NCI-H1417 (cell line): ENCODE measurements at regions not wholly inside any gene's neighbourhood (a gene's known extent, or its start where the extent isn't known, plus 50 kb on each side); places are given as distances from the start of the nearest gene placed in this dataset.

ENCODE experiments used
- DNase-seq, 3 experiments: peaks; one replicate each; lab custom pipeline; 2025; lab: John Stamatoyannopoulos, UW

DNA sequence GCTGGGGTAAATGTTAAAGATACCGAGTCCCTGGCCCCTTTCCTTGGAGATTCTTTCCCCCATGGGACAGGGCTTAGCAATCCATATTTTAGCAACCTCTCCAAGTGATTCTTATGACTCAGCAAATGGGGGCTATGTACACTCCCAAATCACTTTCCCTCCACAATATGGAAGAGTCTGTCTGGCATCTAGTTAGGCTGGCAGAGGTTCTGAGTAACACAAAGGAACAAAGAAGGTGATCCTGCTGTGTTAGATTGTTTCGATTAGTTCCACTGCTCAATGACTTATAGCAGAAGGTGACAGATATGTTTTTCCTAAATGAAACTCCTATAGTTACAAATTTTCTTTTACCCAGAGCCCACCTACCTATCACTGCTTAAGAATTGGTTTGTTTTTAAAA, 154.0 kb upstream of the SYT13 start:
- no peak for DNase-seq

DNA sequence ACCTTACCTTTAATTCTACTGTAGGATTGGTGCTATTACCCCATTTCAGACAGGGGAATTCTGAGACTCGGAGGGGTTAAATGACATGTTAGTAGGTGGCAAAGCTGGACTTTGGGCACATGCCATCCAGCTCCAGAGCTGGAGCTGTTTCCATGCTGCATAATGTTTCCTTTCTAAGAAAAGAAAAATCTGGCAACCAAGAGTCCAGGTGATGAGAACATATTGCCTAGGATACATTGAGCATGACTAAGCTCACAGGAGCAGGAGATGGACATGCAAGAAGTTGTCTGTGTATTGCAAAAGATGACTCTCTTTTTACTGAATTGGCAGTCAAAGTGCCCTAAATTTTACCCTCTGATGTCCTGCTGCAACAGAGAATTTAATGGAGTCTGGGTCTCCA, 150.8 kb upstream of the SYT13 start:
- DNase-seq, result no peak

DNA sequence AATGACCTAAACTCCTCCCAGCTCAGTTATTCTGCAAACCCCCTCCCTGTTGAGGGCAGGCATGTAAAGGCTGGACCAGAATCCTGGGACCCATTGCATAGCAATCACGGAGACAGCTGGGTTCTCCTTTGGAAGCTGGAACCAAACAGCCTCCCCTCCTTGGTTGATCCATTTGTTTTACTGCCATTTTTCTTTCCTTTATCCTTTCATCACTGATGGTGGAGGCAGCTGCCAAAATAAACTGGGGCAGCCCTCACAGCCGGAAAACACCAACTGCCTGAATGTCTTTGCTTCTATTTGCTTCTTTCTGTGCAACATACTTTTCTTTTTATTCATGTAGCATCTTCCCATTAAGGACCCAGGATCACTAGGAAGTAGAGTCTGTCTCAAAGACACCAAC, 150.0 kb upstream of the SYT13 start:
- no peak for DNase-seq

DNA sequence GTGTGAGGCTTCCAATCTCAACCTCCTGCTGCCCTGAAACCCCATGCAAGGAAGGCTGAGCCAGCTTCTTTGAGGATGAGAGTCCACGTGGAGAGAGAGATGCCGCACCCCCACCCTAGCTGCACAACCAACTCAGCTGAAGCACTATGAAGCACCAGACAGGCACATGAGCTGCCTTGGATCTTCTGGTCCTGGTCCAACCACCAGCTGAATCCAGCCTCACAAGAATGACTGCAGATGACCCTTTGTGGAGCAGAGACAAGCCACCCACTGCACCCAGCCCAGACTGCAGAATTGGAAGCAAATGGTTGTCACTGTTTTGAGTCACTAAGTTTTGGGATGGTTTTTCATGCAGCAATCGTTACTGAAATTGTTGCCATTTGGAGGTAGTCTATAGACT, 149.6 kb upstream of the SYT13 start:
- no peak for DNase-seq

DNA sequence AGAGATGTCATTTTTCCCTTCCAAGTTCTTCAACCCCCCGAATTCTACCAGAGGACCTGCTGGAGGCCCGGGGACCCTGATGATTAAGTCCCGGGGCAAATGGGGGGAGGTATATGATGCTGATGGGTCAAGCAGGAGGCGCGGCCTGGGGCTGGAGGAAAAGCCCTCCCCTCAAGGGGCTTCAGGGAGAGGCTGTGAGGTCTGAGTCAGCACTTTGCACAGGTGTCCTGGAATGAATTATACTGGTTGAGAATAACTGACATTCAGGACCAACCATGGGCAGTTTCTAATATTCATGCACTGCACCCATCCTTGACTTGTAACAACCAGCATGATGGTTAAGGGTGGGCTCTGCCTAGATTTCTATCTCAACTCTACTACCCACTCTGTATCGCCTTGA, 146.8 kb upstream of the SYT13 start:
- DNase-seq, result no peak

DNA sequence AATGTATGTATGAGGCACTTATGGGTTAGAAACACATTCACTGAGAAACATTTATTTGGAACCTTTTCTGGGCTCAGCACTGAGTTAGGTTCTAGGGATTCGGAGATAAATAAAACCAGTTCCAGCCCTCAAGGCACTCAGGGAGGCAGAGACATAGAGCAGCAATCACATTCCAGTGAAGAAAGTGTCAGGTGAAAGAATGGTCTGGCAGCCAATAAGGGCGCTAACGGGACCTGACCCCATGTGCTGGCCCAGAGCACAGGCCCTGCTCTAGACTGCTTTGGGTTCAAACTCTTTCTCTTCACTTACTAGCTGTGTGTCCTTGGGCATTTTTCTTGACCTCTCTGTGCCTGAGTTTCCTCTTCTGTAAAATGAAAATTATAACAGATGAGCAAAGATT, 146.0 kb upstream of the SYT13 start:
- no peak for DNase-seq

DNA sequence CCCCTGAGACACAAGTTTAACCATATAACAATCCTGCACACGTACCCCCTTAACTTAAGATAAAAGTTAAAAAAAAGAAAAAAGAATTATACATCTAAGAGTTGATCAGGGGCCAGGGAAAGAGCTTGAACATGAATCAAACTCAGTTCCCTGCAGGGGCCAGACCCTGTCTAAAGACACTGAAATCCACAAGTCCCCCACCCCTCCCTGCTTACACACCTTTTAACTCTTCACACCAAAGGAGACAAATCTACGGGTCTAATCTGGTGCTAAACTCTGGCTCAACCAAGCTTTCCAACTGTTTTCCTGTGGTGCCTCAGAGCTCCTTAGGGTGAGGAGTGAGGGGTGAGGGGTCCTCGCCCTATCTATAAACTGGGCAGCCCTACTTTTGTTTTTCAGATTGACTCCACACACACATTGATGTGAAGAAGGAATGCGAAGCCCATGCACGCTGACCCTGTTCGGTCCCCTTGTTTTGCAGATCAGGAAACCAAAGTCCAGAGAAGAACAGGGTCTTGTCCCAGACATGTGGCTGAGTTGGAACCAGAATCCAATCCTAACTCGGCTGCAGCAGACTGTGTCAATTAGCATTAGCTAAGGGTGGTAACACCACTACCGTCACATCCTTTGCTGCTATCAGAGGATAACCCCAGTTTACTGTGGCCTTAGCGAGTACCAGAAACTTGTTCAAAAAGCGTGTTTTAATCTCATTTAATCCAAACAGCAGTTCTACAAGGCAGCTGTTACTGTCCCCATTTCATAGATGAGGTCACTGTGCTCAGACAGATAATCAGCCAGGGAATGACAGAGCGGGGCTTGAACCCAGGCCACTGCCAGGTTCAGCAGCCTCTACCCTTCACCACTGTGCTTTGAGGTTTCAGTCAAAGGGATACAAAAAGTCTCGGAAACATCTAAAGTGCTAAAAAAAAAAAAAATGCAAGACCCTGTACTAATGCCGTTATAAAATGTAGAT, 145.2 kb upstream of the SYT13 start:
- DNase-seq, result no peak

DNA sequence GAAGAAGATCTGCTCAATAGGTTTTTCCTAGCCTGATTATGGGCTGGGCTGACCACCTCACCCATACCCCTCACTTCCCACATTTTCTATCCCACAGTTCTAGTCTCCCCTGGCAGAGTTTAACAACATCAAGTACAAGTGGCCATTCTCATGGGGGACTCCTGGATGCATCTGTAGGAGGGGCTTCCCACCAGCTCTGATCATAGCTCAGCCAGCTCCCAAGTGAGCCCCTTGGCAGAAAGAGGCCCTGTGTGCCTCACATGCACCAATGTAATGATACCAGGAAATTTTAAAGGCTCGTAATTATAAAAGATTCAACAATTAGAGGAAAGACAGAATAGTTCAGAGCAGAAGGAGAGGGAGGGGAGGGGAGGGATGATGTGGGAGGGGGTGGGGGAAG, 144.2 kb upstream of the SYT13 start:
- no peak for DNase-seq

DNA sequence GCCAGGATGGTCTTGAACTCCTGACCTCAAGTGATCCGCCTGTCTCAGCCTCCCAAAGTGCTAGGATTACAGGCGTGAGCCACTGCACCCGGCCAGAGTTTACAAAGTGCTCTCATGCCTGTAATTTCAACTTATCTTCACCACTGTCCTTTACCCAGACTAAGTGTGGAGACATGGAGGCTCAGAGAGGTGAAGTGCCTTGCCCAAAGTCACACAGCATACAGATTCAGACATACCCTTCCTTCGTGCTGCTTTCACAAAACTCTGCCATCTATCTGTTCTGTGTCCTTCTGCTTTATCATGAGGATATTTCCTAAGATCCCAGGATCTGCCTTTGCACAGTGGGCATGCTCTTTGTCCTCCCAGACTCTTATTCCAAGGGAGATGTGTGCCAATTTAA, 143.6 kb upstream of the SYT13 start:
- no peak for DNase-seq

DNA sequence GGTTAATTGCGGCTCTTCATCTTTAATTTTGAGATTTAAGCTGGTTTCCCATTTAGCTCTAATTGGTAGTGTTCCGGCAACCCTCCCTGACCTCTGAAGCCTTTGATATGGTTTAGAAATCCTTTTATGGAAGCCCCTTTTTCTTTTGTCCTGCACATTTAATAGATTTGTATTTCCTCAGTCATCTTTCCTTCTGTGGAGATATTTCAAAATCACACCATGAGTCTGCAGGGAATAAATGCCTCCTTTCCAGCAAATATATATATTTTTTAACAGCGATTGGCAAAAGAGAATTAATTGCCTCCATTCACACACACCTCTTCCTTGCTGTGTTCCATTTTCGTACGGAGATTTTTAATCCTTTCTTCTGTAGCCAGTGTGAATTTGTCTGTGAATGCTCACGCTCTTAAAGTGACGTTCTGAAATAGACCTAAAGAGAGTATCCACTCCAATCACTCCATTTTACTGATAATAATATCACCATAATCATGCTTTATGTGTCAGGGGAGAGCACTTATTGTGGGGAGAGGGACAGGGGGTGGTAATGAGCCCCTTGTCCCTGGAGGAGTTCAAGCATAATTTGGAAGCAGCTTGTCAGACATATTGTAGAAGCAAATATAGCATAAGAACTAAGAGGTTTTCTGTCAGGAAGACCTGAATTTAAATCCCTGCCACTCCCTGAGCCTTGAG, 142.5 kb upstream of the SYT13 start:
- DNase-seq, result no peak

DNA sequence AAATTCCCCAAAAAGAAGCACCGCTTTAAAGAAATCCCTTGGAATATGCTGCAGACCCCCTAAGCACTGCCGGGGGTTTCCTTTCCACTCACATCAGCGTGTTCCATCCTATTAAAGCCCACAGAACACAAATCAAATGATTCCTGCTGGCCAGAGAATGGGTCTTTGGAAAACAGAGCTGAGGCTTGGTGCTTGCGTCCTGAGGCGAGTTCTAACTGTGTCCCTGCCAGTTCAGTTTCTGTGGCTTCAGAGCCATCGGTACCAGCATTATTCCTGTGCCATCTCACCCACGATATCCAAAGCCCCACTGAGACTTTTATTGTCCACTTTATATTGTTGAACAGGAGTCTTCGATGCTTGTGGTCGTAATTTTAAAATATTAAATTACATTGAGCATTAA, 142.0 kb upstream of the SYT13 start:
- DNase-seq, result peak in 1 of 3 experiments; percentile 34

DNA sequence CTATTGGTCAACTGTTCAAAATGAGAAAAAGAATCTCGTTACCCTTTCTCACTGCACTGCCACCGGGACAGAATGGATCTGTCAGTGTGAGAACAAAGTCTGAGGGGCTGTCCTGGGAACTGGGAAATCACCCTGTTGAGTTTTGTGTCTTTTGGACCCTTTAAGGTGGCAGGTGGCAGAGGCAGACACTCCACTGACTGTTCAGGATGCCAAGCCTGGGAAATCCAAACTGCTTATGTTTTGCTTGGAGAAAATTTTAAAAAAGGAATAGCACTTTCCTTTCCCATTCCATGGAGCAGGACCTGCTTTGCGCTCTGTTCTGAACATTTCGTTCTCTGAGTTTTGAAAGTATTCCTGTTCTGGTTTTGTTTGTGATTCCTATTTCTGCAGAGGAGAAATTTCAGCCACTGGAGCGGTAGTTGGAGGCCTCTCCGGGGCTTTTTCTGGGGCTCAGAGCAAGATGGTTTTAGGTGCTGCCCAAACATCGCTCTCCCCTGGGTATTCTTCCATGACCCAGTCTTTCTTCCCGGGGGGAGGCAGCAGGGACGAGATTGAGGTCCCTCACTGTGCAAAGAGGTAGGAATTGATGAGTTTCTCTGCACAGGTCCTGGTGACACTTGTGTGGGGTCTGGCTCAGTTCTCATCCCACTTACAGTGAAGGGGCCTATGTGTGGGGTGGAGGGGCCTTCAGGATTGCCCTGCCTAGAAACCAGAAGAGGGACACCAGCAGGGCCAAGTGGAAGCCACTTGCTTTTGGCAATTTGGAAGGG, 138.5 kb upstream of the SYT13 start:
- DNase-seq, result no peak

DNA sequence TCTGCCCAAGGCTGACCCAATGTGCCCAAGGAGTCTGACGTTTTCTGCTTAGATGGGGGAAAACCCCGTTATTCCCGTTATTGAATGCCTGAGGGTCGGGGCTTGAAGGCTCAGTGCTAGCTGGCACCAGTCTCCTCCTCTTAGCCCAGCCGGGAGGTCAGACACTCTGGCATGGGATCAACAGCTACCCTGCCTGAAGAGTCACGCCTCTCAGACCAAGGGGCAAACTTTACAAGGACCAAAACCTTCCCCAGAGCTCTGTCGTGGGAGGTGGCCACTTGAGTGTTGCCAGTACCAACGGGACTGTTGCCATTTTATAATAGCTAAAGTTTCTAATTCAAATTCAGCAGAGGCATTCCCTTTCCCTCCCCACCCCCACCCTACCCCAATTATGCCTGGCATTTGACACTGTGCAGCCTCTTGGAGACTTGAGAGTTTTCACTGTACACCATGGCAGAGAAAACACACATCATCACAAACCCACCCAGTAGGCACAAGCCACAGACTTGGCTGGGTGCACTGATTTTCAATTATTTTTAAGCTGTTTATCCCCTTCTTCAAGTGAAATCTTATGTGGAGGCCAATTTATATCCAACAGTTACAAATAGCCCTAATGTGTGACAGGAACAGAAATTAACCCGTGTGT, 137.5 kb upstream of the SYT13 start:
- DNase-seq, result no peak

DNA sequence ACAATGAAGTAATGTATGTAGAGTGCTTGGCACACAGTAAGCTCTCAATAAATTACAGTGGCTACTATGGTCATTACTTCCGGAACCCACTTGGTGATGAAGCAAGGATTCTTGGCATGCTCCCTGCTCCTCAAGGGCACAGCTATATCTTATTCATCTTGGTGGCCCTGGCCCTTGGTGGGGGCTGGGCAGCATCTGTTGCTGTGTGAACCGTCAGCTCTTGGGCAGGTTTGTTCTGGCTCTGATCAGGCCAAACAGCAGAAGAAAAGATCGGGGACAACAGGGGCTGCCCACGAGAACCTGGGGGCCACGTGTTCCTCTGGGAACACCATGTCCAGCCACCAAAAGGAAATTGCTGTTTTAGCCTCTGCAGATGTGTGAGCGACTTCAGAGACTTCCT, 136.9 kb upstream of the SYT13 start:
- no peak for DNase-seq

DNA sequence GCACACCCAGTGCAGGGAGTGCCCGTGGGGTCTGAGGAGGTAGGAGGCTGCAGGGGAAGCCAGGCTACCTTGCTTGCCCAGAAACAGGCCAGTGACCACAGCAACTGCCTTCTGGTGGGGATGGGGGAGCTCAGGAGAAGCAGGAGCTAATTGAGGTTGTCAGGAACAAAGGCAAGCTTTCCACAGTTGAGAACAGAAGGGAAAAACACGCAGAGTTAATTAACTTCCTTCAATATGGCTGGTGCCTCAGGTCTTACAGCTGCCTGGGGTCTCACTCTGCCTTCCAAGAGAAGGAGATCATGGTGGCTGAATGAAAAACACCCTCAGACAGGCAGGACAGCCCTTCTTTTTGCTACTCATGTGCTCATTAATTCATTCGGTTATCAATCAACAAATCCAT, 127.9 kb upstream of the SYT13 start:
- DNase-seq, result no peak

DNA sequence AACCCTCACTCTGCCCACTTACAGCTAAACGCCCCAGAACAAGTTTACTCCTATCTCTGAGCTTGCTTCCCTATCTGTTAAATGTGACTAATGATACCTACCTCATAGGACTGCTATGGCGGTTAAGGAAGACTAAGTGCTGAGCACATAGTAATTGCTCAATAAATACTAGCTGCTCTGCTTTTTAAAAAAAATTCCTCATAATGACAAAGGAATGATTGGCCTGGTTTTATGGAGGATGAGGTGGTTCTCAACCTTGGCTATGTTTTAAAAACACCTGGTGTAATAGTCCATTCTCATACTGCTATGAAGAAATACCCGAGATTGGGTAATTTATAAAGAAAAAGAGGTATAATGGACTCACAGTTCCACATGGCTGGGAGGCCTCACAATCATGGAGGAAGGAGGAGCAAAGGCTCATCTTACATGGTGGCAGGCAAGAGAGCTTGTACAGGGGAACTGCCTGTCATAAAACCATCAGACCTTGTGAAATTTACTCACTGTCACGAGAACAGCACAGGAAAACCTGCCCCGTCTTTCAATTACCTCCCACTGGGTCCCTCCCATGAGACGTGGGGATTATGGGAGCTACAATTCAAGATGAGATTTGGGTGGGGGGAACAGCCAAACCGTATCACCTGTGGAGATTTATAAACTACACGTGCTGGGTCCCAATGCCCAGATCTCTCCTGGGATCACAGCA, 127.2 kb upstream of the SYT13 start:
- no peak for DNase-seq

DNA sequence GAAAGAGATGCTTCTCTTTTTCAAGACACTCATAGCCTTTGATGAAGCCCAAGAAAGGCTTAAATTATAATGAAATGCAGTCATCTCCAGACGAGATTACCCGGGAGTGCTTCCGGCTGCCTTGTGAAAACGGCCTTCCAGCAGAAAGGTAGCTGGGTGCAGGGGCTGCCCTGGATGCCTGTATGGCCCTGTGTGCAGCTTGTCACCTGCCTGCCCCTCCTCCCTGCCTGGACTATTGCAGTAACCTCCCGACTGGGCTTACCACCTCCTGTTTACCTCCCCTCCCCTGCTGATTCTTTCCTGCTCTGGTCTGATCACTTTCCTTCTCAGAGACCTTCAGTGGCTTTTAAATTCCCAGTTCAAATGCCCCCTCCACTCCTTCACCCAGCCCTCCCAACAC, 126.4 kb upstream of the SYT13 start:
- peak in 2 of 3 experiments; percentile 69 to 82 for DNase-seq

DNA sequence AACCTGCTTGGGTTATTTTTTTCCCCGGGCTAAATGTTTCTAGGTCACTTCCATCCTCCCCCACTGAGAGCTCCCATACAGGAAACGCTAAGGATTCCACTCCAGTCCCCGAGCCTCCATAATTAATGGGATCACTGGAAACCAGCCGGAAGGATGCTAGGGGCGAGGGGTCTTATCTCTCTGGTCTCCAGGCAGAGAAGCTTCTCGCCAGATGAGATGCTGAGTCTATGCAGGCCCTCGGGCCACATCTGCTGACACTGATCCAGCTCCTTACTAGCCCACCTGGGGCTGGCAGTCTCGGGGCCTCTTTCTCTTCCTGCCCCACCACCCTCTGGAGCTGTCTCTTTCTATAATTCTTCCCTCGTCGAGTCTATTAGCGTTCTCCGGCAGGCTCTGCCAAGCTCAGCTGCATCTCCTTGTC, 125.9 kb upstream of the SYT13 start:
- DNase-seq, result peak in 2 of 3 experiments; percentile 68 to 78

DNA sequence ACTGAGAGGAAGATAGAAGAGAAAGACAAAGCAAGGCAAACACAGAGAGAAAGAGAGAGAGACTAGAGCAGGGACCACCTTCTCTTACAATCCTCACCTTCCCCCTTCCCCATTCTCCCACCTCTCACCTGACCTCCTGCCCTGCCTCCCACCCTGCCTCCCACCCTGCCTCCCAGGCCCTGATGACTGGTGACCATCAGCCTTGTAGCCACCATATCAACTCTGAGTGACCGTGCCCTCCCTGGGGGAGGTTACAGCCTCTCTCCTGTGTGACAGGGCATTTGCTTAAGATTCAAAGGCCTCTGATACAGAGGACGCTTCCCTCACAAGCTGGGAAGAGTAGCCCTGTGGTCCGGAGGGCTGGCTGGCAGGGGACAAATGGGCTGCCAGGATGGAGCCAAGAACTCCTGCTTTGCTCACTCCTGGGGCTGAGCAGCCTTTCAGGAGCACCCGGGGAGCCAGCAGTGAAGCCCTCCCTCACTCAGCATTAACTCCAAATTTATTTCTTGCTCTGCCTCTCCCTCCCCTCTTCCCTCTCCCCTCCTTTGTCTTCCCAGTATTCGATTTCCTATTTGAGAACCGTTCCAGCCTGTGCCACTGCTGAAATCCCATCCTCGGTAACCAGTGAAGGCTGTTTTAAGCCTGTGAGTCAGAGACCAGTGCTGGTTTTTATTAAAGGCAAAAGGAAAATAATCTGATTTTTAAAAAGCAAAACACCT, 125.2 kb upstream of the SYT13 start:
- peak in 2 of 3 experiments; percentile 49 to 68 for DNase-seq

DNA sequence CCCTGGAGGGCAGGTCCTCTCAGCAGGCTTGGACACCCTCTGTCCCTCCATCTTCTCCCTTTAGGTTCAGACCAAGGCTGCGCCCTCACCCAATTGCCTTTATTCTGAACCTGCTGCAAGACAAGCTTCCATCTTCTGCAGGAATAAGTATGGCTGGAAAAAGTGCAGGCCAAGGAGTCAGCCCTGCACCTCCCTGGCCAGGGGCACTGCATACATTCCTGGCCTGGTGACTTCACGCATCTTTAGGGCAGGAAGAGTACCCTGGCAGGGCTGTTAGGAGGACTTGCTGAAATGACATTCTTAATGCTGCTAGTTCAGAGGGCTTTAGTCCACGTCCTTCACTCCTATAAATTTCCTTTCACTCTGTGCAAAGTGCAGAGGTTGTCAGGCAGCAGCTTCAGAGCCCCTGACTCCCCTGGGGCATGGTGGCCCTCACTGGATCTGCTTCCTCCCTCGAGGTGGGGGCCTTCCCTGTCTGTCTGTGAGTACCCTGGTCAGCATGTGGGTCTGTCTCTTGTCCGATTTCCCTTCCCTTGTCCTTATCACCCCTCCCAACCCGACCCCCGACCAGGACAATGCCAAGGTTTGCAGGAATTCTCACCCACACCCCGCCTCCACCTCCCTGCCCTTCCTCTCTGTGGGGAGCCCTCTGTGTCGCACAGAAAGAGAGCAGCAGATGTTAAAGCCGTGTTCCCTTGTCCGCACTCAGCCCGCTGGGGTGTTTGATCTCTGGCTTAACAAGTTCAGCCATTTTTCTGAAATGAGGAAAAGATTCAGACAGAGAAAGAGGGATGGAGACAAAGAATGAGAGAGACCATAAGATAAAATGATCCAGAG, 124.5 kb upstream of the SYT13 start:
- peak in 2 of 3 experiments; percentile 53 to 65 for DNase-seq
